H1 (cell line): ENCODE measurements at regions not wholly inside any gene's neighbourhood (a gene's known extent, or its start where the extent isn't known, plus 50 kb on each side); places are given as distances from the start of the nearest gene placed in this dataset.

Experiments used
- ASH2L ChIP-seq: fragments of 200-600, 300-600 bp; sonication (generic); IDR thresholded peaks from one replicate; pipeline ENCODE4 v1.7.1; 2017; ENCODE audit warnings: low read length
- ATF3 ChIP-seq: IDR thresholded peaks from 2 replicates; pipeline ENCODE4 v1.6.1; 2011; ENCODE audit warnings: low read depth, mild to moderate bottlenecking, low read length; ENCODE audit not compliant: insufficient read depth
- CHD2 ChIP-seq: IDR thresholded peaks from 2 replicates; pipeline ENCODE4 v1.6.1; 2012; ENCODE audit warnings: low read length, improper control_type of control experiment
- CTCF ChIP-seq, 3 experiments: IDR thresholded peaks; 1 replicate in 2 of 3; 2 replicates in 1 of 3; pipeline versions ENCODE4 v1.5.1 to v1.6.1; 2011; ENCODE audit warnings: low read length in 3 of 3, mild to moderate bottlenecking in 3 of 3, inconsistent platforms in 2 of 3, low read depth in 1 of 3, moderate library complexity in 1 of 3; ENCODE audit not compliant: insufficient read depth in 1 of 3; ENCODE audit errors: control extremely low read depth in 1 of 3
- EZH2 ChIP-seq: fragments of 200-600 bp; sonication (generic); IDR thresholded peaks from 2 replicates; pipeline ENCODE4 v1.7.1; 2012; ENCODE audit warnings: low read depth, mild to moderate bottlenecking, moderate library complexity, low read length, inconsistent platforms; ENCODE audit not compliant: severe bottlenecking
- JUND ChIP-seq: IDR thresholded peaks from 2 replicates; pipeline ENCODE4 v1.6.1; 2011; ENCODE audit warnings: mild to moderate bottlenecking, improper control_type of control experiment, low read length
- POLR2A ChIP-seq, 2 experiments: IDR thresholded peaks; 1 replicate in 1 of 2; 2 replicates in 1 of 2; pipeline ENCODE4 v1.6.1; 2011; ENCODE audit warnings: low read depth in 2 of 2, low read length in 2 of 2, mild to moderate bottlenecking in 2 of 2; ENCODE audit errors: control extremely low read depth in 1 of 2
- POLR2AphosphoS5 ChIP-seq: IDR thresholded peaks from 2 replicates; pipeline ENCODE4 v1.6.1; 2011; ENCODE audit warnings: low read depth, low read length
- SIN3A ChIP-seq, 2 experiments: IDR thresholded peaks in 1 of 2; conservative IDR thresholded peaks in 1 of 2; 2 replicates each; pipeline ENCODE4 v1.6.1; 2011 to 2012; ENCODE audit warnings: low read length in 2 of 2, improper control_type of control experiment in 1 of 2, low read depth in 1 of 2, mild to moderate bottlenecking in 1 of 2
- TBP ChIP-seq: IDR thresholded peaks from 2 replicates; pipeline ENCODE4 v1.6.1; 2011; ENCODE audit warnings: low read depth, low read length, improper control_type of control experiment
- TCF12 ChIP-seq: IDR thresholded peaks from 2 replicates; pipeline ENCODE4 v1.6.1; 2011; ENCODE audit warnings: low read depth, mild to moderate bottlenecking, low read length
- USF2 ChIP-seq: IDR thresholded peaks from 2 replicates; pipeline ENCODE4 v1.6.1; 2011; ENCODE audit warnings: low read length, improper control_type of control experiment

- TF ChIP-seq TBP (no peak), POLR2AphosphoS5 (no peak), CTCF (IDR thresholded peaks at IDR 0.05; ENCODE audit: control extremely low read depth in 1 of 3, insufficient read depth in 1 of 3, low read depth in 1 of 3, low read length in 3 of 3) (peak in 2 of 3 experiments; percentile 13 to 21; a peak in 2 of 4 replicates), POLR2A (IDR thresholded peaks at IDR 0.05; ENCODE audit: control extremely low read depth in 1 of 2, low read depth in 2 of 2, low read length in 2 of 2) (no peak), USF2 (no peak), CHD2 (no peak), TCF12 (no peak), EZH2 (no peak), JUND (no peak), SIN3A (conservative IDR thresholded peaks at IDR 0.05 in 1 of 2, IDR thresholded peaks at IDR 0.05 in 1 of 2; ENCODE audit: low read depth in 1 of 2, low read length in 2 of 2) (no peak), ASH2L (no peak), ATF3 (no peak)
These were observed 135.4 kb downstream of the KLF13 start for GRCh38 chr15:31461911-31462480.
